Choroid plexus epithelial cell (primary cell): ENCODE measurements at regions not wholly inside any gene's neighbourhood (a gene's known extent, or its start where the extent isn't known, plus 50 kb on each side); places are given as distances from the start of the nearest gene placed in this dataset.

ENCODE experiments used
- DNase-seq: peaks from one replicate; pipeline ENCODE4 v3.0.0-alpha.2; 2010; ENCODE audit warnings: low read depth
- H3K4me3 ChIP-seq: 2 replicates; pipeline ENCODE4 v1.5.1; 2011; ENCODE audit warnings: low read depth, mild to moderate bottlenecking, control low read depth, low read length, moderate library complexity
- CTCF ChIP-seq: conservative IDR thresholded peaks from 2 replicates; pipeline ENCODE4 v1.5.1; 2011; ENCODE audit warnings: low read depth, mild to moderate bottlenecking, control low read depth, inconsistent platforms, low read length, moderate library complexity

- no peak overlapping the region for H3K4me3 ChIP-seq
- TF ChIP-seq CTCF: no peak
- DNase-seq: no peak
These were observed 65.0 kb upstream of the ATP2B2 start for GRCh38 chr3:10570196-10570946.

GRCh38 chr3:10574101-10574620 is 68.8 kb upstream of the ATP2B2 start:
- no peak overlapping the region for H3K4me3 ChIP-seq
- no peak for TF ChIP-seq CTCF
- no peak for DNase-seq

- H3K4me3 ChIP-seq: no peak overlapping the region
- TF ChIP-seq CTCF: no peak
- no peak for DNase-seq
These were observed 70.3 kb upstream of the ATP2B2 start for GRCh38 chr3:10575601-10576160.

- DNase-seq: no peak
- H3K4me3 ChIP-seq: no peak overlapping the region
- TF ChIP-seq CTCF: no peak
These were observed 72.1 kb upstream of the ATP2B2 start for GRCh38 chr3:10577486-10577885.

- no peak for DNase-seq
- H3K4me3 ChIP-seq: no peak overlapping the region
- TF ChIP-seq CTCF: no peak
These were observed 75.0 kb upstream of the ATP2B2 start for GRCh38 chr3:10580426-10580825.

GRCh38 chr3:10581251-10581650 is 75.9 kb upstream of the ATP2B2 start:
- H3K4me3 ChIP-seq: no peak overlapping the region
- DNase-seq: no peak
- TF ChIP-seq CTCF: no peak

GRCh38 chr3:10581716-10582115 is 76.3 kb upstream of the ATP2B2 start:
- TF ChIP-seq CTCF: no peak
- H3K4me3 ChIP-seq: no peak overlapping the region
- no peak for DNase-seq
